ENCODE measurements at regions not wholly inside any gene's neighbourhood (a gene's known extent, or its start where the extent isn't known, plus 50 kb on each side); places are given as distances from the start of the nearest gene placed in this dataset.
"Not testable (repeated sequence)": the region's sequence is repeated elsewhere in the genome, so short reads cannot be mapped to it uniquely, and the experiment has no call there.

DNA sequence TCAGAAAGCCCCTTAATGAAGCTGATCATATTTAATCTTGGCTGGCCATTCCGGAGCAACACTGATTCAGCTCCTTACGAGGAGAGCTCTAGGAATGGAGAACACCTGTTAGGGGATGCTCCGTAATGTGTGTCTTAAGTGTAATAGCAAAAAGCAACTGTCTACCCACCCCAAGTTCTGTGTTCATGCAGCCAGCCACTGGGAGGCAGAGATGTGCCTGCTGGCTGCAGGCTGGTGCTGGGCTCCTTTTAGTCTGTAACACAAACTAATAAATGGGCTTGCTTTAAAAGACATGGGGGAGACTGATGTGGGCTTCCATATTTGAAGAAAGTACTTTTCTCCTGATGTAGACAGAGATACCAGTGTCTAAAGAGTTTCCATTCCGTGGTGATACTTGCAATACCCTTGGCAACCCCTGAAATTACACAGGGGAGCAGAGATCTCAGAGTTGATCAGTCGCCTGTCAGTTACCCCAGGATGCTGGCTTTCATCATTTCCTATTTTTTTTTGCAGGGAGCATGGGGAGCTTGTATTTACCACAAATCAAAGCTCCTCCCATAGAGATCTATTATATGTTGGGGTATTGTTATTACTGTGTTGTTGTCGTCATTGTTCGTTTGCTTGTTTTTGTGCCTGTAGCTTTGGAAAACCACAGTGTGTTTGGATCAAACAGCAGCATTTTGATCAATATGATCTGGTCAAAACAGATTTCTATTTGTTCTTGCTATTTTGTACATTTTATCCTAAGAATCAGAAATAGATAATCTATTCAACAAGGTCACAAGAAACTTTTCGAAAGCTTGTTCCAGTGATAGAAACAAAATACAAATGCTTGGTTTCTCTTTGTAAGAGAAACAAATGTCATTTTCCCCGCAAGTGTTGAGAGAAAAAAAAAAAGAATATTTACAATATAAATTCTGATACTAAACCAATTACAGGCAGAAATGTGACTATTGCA lies 65.8 kb downstream of the MTX3 start:
- DNase-seq (ENCODE audit: extremely low spot score, insufficient read length, low read depth) (no peak), FAIRE-seq (no peak)

DNA sequence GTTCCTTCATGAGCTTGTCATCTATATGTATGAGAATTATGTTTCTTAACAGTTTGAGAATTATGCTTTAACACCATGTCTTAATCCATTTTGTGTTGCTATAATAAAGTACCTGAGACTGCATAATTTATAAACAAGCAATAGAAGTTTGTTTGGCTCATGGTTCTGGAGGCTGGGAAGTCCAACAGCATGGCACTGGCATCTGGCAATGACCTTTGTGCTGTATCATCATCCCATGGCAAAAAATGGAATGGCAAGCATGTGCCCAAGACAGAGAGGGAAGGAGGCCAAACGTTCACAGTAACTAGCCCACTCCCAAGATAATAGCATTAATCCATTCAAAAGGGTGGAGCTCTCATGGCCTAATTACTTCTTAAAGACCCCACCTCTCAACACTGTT lies 67.6 kb downstream of the MTX3 start:
- no peak for DNase-seq (ENCODE audit: extremely low spot score, insufficient read length, low read depth)
- no peak for FAIRE-seq

DNA sequence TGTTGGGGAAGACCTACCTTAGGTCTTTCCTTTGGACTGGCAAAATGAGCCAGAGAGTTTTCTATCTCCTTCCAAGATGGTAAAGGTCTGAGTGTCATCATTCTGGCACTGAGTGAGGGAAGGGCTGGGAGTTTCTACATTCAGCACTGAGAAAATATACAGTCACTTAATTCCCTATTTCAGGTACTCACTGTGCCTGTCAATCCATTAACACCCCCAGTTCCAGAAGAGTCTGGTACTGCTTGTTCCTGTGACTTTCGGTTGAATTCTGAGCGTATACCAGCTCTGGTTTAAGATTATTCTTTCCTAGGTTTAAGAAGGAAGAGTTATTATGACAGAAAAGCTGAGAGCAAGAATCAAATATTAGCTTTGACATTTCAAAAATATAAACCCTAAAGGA lies 68.4 kb downstream of the MTX3 start:
- no peak for DNase-seq (ENCODE audit: extremely low spot score, insufficient read length, low read depth)
- no peak for FAIRE-seq

DNA sequence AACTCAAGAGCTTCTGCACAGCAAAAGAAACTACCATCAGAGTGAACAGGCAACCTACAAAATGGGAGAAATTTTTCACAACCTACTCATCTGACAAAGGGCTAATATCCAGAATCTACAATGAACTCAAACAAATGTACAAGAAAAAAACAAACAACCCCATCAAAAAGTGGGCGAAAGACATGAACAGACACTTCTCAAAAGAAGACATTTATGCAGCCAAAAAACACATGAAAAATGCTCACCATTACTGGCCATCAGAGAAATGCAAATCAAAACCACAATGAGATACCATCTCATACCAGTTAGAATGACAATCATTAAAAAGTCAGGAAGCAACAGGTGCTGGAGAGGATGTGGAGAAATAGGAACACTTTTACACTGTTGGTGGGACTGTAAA lies 83.6 kb downstream of the MTX3 start:
- not testable (repeated sequence) for FAIRE-seq

GRCh38 chr5:79902571-79902970 lies 88.5 kb downstream of the MTX3 start:
- FAIRE-seq; DNase-seq (ENCODE audit: extremely low spot score, insufficient read length, low read depth): not testable (repeated sequence)

More for the DNA sequence above, 83.6 kb downstream of the MTX3 start:
- DNase-seq (ENCODE audit: extremely low spot score, insufficient read length, low read depth), result not testable (repeated sequence)

- FAIRE-seq, result no peak
Observed at GRCh38 chr5:79901631-79902030, 89.4 kb downstream of the MTX3 start.

DNA sequence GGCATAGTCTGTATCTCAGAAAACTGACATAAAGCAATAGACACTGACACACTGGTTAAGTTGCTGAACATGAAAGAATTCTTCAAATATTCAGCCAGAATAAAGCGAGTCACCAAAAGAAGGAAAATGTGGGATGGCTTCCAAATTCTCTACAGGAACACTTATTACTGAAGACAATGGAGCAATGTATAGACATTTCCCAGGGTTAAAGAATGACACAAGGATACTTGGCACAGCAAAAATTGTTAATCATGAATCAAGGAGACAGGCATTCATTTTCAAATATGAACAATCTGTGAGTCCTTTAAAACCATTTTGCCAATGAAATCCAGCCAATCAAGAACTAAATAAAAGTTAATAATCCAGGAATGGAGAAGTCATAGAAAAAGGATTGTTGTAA lies 92.5 kb downstream of the MTX3 start:
- FAIRE-seq (no peak), DNase-seq (ENCODE audit: extremely low spot score, insufficient read length, low read depth) (no peak)

More at GRCh38 chr5:79901631-79902030, 89.4 kb downstream of the MTX3 start:
- no peak for DNase-seq (ENCODE audit: extremely low spot score, insufficient read length, low read depth)

GRCh38 chr5:79893976-79894375 lies 97.1 kb downstream of the MTX3 start:
- no peak for FAIRE-seq

GRCh38 chr5:79893485-79893884 lies 97.6 kb downstream of the MTX3 start:
- no peak for DNase-seq (ENCODE audit: extremely low spot score, insufficient read length, low read depth)
- no peak for FAIRE-seq

More at GRCh38 chr5:79893976-79894375, 97.1 kb downstream of the MTX3 start:
- no peak for DNase-seq (ENCODE audit: extremely low spot score, insufficient read length, low read depth)

- DNase-seq (ENCODE audit: extremely low spot score, insufficient read length, low read depth) (no peak), FAIRE-seq (no peak)
Observed at GRCh38 chr5:79890930-79891249, 100.2 kb downstream of the MTX3 start.

DNA sequence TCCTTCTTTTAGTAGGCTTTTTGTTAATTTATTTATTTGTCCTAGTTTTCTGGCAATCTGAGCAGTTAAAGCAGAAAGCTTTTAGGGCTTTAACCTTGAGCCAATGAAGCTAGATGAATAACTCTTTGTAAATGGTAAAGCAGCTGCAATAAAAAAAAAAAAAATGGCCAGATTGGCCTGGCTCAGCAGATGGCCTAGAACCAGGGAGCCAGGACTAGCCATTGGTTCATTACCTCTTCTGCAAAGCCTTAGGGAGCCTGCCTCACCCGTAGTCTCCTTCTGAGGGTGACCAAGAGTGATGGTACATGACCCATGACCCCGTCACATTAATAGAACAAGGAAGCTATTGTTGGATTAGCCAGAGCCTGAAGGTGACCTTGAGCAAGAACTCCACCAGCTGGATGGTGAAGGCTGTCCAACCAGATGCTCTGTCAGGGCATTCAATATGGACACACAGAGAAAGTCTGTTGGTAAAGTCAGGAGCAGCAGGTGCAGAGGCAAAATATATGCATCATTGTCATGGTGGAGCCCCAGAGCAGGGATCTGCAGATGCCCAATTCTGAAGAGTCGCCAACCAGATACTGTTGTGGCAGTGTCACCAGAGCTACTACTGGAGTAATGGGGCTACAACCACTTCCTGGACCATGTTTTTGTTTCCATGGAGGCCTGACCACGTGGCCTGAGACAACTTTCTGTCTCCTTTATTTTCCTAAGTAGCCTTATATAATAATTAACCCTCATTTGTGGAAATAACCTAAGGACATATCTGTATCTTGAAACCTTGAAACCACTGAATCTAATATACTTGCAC lies 100.7 kb downstream of the MTX3 start:
- no peak for DNase-seq (ENCODE audit: extremely low spot score, insufficient read length, low read depth)
- no peak for FAIRE-seq

DNA sequence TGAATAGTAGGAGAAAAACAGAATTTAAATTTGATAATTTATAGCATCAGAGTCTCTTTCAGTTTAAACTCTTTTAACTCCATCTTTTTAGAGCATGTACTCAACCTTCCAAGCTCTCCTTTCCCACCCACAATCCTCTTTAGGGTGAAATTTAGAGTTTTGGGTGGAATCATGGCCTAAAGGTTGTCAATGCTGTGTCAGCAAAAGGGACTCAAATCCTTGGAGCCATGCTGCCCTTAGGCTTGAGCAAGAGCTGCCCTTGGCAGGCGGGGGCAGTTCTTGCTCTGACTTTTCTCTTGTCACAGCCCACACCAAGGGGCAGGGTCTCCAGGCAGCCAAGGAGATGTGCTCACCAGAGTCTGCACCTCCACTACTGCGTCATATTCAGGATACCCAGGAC lies 102.4 kb downstream of the MTX3 start:
- DNase-seq (ENCODE audit: extremely low spot score, insufficient read length, low read depth) (no peak), FAIRE-seq (no peak)

DNA sequence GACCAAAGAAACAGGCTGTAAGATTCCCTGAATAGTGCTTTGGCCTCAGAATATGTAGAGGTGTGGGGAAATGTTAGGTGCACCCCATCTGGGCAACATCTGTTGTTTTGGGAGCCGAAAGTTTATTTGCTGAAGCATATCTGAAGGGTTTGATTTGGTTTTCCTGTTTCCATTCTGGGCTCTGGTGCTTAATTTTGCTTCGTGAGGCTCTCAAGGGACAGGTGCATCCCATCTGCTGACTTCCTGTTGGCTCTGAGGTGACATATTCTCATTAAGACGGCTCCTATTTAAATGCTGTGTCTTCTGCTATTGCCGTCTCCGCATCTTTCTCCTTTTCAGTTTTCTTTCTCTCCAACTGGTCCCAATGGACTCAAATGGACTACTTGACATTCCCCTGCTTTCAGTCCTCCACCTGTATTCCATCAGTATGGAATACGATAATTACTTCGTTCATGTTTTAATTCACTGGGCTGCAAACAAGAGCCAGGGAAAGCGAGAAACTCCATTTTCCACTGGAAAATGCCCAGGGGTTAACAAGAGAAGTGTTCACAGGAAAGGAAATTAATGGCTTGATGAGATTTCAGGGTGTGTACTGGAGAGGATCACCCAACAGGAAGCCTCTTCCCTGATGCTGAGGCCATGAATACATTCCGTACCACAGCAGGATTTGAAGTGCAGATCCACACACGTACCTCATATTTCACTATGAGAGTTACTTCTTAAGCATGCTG lies 104.0 kb downstream of the MTX3 start:
- FAIRE-seq (no peak), DNase-seq (ENCODE audit: extremely low spot score, insufficient read length, low read depth) (no peak)

DNA sequence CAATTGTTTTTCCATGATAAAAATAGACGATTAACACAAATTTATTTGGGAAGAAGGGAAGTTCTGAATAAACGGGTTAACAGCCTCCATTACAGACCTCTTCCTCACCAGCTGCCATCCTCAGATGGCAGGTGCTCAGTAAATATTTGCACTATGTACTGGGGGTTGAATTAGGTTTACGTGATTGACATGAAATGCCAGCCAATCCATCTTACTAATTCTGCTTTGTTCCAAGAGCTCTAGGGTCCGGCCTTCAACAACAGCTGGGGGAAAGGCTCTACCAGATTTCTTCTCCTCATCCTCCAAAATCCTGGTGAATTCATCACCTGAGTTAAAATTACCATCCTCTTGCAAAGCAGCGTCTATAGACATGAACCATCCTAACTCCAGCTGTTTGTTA lies 104.6 kb downstream of the MTX3 start:
- FAIRE-seq (no peak), DNase-seq (ENCODE audit: extremely low spot score, insufficient read length, low read depth) (no peak)

DNA sequence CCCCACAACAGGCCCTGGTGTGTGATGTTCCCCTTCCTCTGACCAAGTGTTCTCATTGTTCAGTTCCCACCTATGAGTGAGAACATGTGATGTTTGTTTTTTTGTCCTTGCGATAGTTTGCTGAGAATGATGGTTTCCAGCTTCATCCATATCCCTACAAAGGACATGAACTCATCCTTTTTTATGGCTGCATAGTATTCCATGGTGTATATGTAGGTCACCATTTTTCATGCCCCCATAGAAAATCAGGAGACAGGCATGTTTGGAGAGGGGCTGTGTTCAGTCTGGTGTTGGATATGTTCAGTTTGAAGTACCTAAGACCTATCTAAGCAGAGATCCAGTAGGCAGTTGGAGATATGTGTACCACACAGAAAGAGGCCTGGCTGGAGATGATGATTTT lies 111.2 kb downstream of the MTX3 start:
- FAIRE-seq; DNase-seq (ENCODE audit: extremely low spot score, insufficient read length, low read depth): not testable (repeated sequence)

GRCh38 chr5:79878721-79879336 lies 112.2 kb downstream of the MTX3 start:
- no peak for DNase-seq (ENCODE audit: extremely low spot score, insufficient read length, low read depth)
- no peak for FAIRE-seq

DNA sequence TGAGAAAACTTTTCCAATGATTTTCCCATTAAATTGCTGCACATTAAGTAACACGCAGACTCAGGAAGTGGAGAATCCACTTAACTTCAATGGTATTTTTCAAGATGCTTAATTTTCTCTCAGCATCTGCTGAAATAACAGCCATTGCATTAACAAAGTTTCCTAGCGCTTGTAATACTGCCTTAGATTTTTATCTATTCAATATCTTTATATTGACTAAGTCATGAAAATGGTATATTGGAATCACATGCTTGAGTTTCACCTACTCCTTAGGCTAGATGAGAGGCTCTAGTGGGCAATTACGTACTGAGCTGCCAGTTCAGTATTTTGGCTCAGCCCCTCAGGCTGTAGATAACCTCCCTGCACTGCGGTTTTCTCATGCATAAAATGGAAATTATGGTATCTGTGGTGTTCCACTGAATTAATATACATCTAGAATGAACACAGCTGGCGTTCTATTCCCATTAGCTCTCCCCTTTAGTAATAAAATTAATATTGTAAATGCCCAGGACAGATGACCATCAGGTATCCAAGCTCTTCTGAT lies 112.9 kb downstream of the MTX3 start:
- DNase-seq (ENCODE audit: extremely low spot score, insufficient read length, low read depth) (no peak), FAIRE-seq (no peak)

DNA sequence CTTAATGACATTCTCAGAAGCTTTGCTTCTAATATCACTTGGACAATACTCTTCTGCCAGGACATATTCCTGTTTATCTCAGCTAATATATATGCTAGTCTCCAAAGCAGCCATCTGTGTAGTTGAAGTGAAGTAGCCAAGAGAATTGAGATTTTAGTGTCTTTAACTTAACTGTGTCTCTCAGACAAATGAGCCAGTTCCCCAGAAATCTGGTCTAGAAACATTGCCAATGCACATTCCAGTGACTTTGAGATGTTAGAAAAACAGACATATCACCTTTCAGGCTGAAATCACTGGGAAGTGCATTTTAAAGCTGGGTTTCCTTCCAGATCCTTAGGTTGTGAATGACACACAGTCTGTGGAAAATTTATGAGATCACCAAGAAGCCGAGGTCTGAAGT lies 114.6 kb downstream of the MTX3 start:
- DNase-seq (ENCODE audit: extremely low spot score, insufficient read length, low read depth), result no peak

DNA sequence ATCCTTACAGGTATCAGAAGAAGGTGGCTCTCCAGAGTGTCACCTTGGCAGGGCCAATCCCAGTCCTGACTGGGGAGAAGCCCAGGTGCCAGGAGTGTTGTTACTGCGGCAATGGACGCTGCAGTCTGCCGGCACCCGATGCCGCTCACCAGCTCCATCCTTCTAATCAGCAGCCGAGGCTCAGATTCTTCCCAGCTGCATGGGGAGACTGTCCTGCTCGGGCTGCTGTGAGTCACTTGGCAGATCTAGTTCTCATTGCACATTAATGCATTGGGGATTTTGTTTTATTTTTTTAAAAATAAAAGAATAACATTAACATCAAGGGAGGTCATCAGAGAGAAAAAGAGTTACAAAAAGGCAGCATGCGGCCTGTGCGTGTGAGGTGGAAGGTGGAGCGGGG lies 115.8 kb downstream of the MTX3 start:
- FAIRE-seq (no peak), DNase-seq (ENCODE audit: extremely low spot score, insufficient read length, low read depth) (no peak)

More for the DNA sequence above, 114.6 kb downstream of the MTX3 start:
- no peak for FAIRE-seq

- no peak for DNase-seq (ENCODE audit: extremely low spot score, insufficient read length, low read depth)
- no peak for FAIRE-seq
Observed at GRCh38 chr5:79873187-79873586, 117.9 kb downstream of the MTX3 start.
